WTC11 (cell line): ENCODE measurements at regions not wholly inside any gene's neighbourhood (a gene's known extent, or its start where the extent isn't known, plus 50 kb on each side); places are given as distances from the start of the nearest gene placed in this dataset.

ENCODE experiments used
- ATAC-seq: fragments of 200-7000 bp; cut with Tn5 transposase; 2 replicates; pipeline ENCODE4 v1.10.0; 2021; ENCODE audit warnings: mild to moderate bottlenecking, moderate library complexity
- CTCF ChIA-PET: fragments of 300-600 bp; sonication (Branson Sonifier 250); formaldehyde crosslinking; loops from one replicate; lab custom pipeline; 2021; ENCODE audit warnings: antibody characterized with exemption; lab: Charles Lee
- POLR2A ChIA-PET: fragments of 350-600 bp; sonication (Branson Sonifier 250); formaldehyde crosslinking; loops from one replicate; lab custom pipeline; 2021; ENCODE audit warnings: antibody characterized with exemption; lab: Charles Lee
- DNase-seq: peaks from one replicate; pipeline ENCODE4 v3.0.0; 2021; ENCODE audit warnings: low spot score
- H3K27ac Mint-ChIP-seq: 2 replicates; pipeline ENCODE4 v1.8.0; 2021; ENCODE audit warnings: mixed read lengths
- H3K27me3 Mint-ChIP-seq: 2 replicates; pipeline ENCODE4 v1.8.0; 2021; ENCODE audit warnings: low read depth, mild to moderate bottlenecking, moderate library complexity, mixed read lengths
- H3K36me3 Mint-ChIP-seq: 2 replicates; pipeline ENCODE4 v1.8.0; 2021; ENCODE audit warnings: mixed read lengths
- H3K4me1 Mint-ChIP-seq: 2 replicates; pipeline ENCODE4 v1.8.0; 2022; ENCODE audit warnings: mixed read lengths
- H3K4me3 Mint-ChIP-seq: 2 replicates; pipeline ENCODE4 v1.8.0; 2021; ENCODE audit warnings: mild to moderate bottlenecking, moderate library complexity, mixed read lengths
- H3K9me3 Mint-ChIP-seq: 2 replicates; pipeline ENCODE4 v1.8.0; 2021; ENCODE audit warnings: mixed read lengths
- FOXK1 ChIP-seq: sonication (generic); formaldehyde crosslinking; IDR thresholded peaks from 2 replicates; pipeline ENCODE4 v1.8.0; 2022; ENCODE audit warnings: mild to moderate bottlenecking, moderate library complexity, missing genetic modification reagents
- FOXP1 ChIP-seq: sonication (generic); formaldehyde crosslinking; IDR thresholded peaks from 2 replicates; pipeline ENCODE4 v1.8.0; 2022; ENCODE audit warnings: missing genetic modification reagents, mild to moderate bottlenecking, moderate library complexity, borderline replicate concordance
- IRF2 ChIP-seq: sonication (generic); formaldehyde crosslinking; IDR thresholded peaks from 2 replicates; pipeline ENCODE4 v1.8.0; 2022; ENCODE audit warnings: low read depth, missing genetic modification reagents, borderline replicate concordance
- KAT7 ChIP-seq: sonication (generic); formaldehyde crosslinking; IDR thresholded peaks from 2 replicates; pipeline ENCODE4 v1.8.1; 2023; ENCODE audit warnings: missing genetic modification reagents, mild to moderate bottlenecking, borderline replicate concordance
- NFE2L1 ChIP-seq: sonication (generic); formaldehyde crosslinking; IDR thresholded peaks from 2 replicates; pipeline ENCODE4 v1.8.1; 2023; ENCODE audit warnings: missing genetic modification reagents
- NR3C1 ChIP-seq: sonication (generic); formaldehyde crosslinking; conservative IDR thresholded peaks from 2 replicates; pipeline ENCODE4 v1.8.1; 2023; ENCODE audit warnings: low read depth, mild to moderate bottlenecking, missing genetic modification reagents
- ZBTB21 ChIP-seq: sonication (generic); formaldehyde crosslinking; IDR thresholded peaks from 2 replicates; pipeline ENCODE4 v1.8.1; 2023; ENCODE audit warnings: mild to moderate bottlenecking, missing genetic modification reagents, borderline replicate concordance
- ZNF121 ChIP-seq: sonication (generic); formaldehyde crosslinking; IDR thresholded peaks from 2 replicates; pipeline ENCODE4 v1.8.0; 2023; ENCODE audit warnings: missing genetic modification reagents
- ZNF317 ChIP-seq: sonication (generic); formaldehyde crosslinking; IDR thresholded peaks from 2 replicates; pipeline ENCODE4 v1.8.1; 2023; ENCODE audit warnings: low read depth, mild to moderate bottlenecking, moderate library complexity, missing genetic modification reagents, borderline replicate concordance
- TF ChIP-seq, protein P1 (sequence below): sonication (generic); formaldehyde crosslinking; IDR thresholded peaks from 2 replicates; pipeline ENCODE4 v1.8.0; 2022; ENCODE audit warnings: mild to moderate bottlenecking, missing genetic modification reagents
- TF ChIP-seq, protein P2 (sequence below): fragments of 250-450 bp; sonication (Bioruptor Pico); conservative IDR thresholded peaks from 2 replicates; pipeline ENCODE4 v1.9.0; 2021; ENCODE audit warnings: mild to moderate bottlenecking
- TF ChIP-seq, protein P3 (sequence below): fragments of 250-450 bp; sonication (Bioruptor Pico); IDR thresholded peaks from 2 replicates; pipeline ENCODE4 v2.1.2; 2022; ENCODE audit warnings: mild to moderate bottlenecking, moderate library complexity
- TF ChIP-seq, protein P4 (sequence below): sonication (generic); formaldehyde crosslinking; IDR thresholded peaks from 2 replicates; pipeline ENCODE4 v1.8.1; 2023; ENCODE audit warnings: mild to moderate bottlenecking, missing genetic modification reagents, moderate library complexity
- TF ChIP-seq, protein P5 (sequence below): sonication (generic); formaldehyde crosslinking; IDR thresholded peaks from 2 replicates; pipeline ENCODE4 v1.8.1; 2022; ENCODE audit warnings: low read depth, mild to moderate bottlenecking, moderate library complexity, missing genetic modification reagents, borderline replicate concordance
- TF ChIP-seq, protein P6 (sequence below): sonication (generic); formaldehyde crosslinking; IDR thresholded peaks from 2 replicates; pipeline ENCODE4 v1.8.1; 2023; ENCODE audit warnings: mild to moderate bottlenecking, missing genetic modification reagents, moderate library complexity
- TF ChIP-seq, protein P7 (sequence below): fragments of 200-600 bp; IDR thresholded peaks from 2 replicates; pipeline ENCODE4 v1.8.0; 2022; ENCODE audit warnings: antibody characterized with exemption
- TF ChIP-seq, protein P8 (sequence below): sonication (generic); formaldehyde crosslinking; IDR thresholded peaks from 2 replicates; pipeline ENCODE4 v1.8.1; 2023; ENCODE audit warnings: mild to moderate bottlenecking, moderate library complexity, missing genetic modification reagents
- TF ChIP-seq, protein P9 (sequence below): sonication (generic); formaldehyde crosslinking; IDR thresholded peaks from 2 replicates; pipeline ENCODE4 v1.8.0; 2023; ENCODE audit warnings: missing genetic modification reagents, mild to moderate bottlenecking, borderline replicate concordance
- TF ChIP-seq, protein P10 (sequence below): fragments of 250-450 bp; sonication (Bioruptor Pico); IDR thresholded peaks from 2 replicates; pipeline ENCODE4 v1.9.0; 2021; ENCODE audit warnings: moderate library complexity, mild to moderate bottlenecking, inconsistent platforms, borderline replicate concordance

DNA sequence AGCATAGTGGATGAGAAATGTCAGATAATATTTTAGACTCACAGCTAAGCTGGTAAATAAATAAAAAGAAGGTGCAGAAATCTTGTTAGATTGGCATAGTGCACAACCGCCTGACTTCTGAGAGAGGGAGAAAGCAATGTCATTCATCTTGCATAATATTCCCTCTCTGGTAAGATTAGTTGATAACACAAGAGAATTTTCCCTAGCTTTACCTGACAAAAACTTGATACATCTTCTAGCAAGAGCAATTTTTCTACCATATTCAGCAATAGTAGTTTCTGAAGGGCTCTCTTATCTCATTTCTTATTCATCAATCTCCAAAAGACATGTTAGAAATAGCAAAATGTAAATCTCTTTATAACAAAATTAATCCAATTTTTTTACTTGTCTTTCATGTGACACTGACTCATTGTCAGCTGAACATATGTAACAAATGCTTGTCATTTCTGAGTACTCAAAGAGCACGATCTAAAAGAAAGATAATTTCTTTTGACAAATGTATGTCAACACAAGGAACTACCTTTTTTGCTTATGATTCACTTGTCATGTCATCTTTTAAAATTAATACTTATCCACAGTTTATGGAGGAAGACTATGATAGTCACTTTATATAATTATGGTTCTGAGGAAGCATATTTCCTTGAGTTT, 240.0 kb downstream of the ARAP2 start (continued):
- TF ChIP-seq, protein P1, sequence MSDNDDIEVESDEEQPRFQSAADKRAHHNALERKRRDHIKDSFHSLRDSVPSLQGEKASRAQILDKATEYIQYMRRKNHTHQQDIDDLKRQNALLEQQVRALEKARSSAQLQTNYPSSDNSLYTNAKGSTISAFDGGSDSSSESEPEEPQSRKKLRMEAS: no peak
- TF ChIP-seq NFE2L1 (CRISPR knock-in tag): no peak
- TF ChIP-seq KAT7 (CRISPR knock-in tag): no peak
- TF ChIP-seq, protein P2, sequence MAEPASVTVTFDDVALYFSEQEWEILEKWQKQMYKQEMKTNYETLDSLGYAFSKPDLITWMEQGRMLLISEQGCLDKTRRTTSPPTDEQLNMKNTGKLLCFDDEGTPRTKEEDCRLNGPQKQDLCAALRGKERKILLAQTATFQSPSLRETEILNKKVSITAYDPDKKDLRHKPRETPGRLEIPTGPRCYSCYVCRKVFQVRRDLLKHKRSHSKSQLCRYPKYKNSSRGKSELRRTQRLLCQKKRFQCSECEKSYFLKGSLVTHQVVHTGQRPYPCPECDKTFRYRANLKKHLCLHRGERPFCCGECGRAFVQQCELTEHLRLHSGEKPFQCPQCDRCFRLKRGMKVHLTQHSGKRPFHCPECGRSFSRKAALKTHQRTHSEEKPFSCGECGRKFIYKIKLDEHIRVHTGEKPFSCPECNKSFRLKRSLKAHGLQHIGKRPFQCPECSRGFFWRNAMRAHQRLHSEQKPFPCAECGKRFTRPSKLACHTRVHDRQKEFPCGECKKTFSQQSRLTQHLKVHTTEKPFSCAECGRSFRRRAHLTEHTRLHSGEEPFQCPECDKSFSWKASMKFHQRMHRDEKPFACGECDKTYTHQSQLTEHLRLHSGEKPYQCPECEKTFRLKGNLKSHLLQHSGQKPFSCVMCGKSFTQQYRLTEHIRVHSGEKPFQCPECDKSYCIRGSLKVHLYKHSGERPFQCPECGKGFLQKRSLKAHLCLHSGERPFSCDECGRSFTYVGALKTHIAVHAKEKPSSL (CRISPR knock-in tag): no peak
- no peak for TF ChIP-seq IRF2
- TF ChIP-seq, protein P3, sequence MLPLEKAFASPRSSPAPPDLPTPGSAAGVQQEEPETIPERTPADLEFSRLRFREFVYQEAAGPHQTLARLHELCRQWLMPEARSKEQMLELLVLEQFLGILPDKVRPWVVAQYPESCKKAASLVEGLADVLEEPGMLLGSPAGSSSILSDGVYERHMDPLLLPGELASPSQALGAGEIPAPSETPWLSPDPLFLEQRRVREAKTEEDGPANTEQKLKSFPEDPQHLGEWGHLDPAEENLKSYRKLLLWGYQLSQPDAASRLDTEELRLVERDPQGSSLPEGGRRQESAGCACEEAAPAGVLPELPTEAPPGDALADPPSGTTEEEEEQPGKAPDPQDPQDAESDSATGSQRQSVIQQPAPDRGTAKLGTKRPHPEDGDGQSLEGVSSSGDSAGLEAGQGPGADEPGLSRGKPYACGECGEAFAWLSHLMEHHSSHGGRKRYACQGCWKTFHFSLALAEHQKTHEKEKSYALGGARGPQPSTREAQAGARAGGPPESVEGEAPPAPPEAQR (CRISPR knock-in tag): no peak
- TF ChIP-seq, protein P4, sequence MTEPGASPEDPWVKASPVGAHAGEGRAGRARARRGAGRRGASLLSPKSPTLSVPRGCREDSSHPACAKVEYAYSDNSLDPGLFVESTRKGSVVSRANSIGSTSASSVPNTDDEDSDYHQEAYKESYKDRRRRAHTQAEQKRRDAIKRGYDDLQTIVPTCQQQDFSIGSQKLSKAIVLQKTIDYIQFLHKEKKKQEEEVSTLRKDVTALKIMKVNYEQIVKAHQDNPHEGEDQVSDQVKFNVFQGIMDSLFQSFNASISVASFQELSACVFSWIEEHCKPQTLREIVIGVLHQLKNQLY (CRISPR knock-in tag): no peak
- TF ChIP-seq, protein P5, sequence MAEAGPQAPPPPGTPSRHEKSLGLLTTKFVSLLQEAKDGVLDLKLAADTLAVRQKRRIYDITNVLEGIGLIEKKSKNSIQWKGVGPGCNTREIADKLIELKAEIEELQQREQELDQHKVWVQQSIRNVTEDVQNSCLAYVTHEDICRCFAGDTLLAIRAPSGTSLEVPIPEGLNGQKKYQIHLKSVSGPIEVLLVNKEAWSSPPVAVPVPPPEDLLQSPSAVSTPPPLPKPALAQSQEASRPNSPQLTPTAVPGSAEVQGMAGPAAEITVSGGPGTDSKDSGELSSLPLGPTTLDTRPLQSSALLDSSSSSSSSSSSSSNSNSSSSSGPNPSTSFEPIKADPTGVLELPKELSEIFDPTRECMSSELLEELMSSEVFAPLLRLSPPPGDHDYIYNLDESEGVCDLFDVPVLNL (CRISPR knock-in tag): no peak
- TF ChIP-seq, all 79 proteins: peak for 0

DNA sequence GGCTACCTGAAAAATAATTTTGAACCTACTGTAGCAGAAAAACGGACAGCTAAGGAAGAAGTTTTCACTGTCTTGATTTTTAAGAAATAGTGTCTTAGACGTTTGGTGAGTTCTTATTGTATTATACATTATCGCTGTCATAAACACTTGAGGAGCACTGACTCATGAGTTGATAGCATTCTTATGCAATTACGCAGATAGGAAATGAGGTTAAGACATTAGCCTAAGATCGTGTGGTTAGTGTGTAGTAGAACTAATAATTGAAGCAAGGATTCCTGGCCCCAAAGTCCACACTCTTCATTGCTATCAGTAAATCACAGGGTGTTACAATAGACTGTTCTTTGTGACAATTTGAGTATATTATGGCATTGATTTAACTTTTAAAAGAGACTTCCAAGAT, 238.1 kb downstream of the ARAP2 start:
- Mint-ChIP-seq H3K9me3 (peaks cover 12% of the 10 kb centered on the region), H3K36me3 (no peaks in the 10 kb centered on the region), H3K27me3 (no peaks in the 10 kb centered on the region), H3K4me3 (no peak overlapping the region), H3K4me1 (no peaks in the 10 kb centered on the region), H3K27ac (no peak overlapping the region)
- CTCF ChIA-PET: interaction anchor here (0.6 kb wide), 1 partner anchor 12 kb away, joined by 3 read pairs; no protein-coding TSS in a partner anchor
- POLR2A ChIA-PET: no interaction called here
- no peak for DNase-seq
- no peak for ATAC-seq
- TF ChIP-seq, protein P6, sequence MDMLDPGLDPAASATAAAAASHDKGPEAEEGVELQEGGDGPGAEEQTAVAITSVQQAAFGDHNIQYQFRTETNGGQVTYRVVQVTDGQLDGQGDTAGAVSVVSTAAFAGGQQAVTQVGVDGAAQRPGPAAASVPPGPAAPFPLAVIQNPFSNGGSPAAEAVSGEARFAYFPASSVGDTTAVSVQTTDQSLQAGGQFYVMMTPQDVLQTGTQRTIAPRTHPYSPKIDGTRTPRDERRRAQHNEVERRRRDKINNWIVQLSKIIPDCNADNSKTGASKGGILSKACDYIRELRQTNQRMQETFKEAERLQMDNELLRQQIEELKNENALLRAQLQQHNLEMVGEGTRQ: no peak
- TF ChIP-seq, protein P7, sequence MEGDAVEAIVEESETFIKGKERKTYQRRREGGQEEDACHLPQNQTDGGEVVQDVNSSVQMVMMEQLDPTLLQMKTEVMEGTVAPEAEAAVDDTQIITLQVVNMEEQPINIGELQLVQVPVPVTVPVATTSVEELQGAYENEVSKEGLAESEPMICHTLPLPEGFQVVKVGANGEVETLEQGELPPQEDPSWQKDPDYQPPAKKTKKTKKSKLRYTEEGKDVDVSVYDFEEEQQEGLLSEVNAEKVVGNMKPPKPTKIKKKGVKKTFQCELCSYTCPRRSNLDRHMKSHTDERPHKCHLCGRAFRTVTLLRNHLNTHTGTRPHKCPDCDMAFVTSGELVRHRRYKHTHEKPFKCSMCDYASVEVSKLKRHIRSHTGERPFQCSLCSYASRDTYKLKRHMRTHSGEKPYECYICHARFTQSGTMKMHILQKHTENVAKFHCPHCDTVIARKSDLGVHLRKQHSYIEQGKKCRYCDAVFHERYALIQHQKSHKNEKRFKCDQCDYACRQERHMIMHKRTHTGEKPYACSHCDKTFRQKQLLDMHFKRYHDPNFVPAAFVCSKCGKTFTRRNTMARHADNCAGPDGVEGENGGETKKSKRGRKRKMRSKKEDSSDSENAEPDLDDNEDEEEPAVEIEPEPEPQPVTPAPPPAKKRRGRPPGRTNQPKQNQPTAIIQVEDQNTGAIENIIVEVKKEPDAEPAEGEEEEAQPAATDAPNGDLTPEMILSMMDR: no peak
- no peak for TF ChIP-seq ZNF121 (CRISPR knock-in tag)
- TF ChIP-seq FOXP1 (CRISPR knock-in tag): no peak
- TF ChIP-seq, protein P8, sequence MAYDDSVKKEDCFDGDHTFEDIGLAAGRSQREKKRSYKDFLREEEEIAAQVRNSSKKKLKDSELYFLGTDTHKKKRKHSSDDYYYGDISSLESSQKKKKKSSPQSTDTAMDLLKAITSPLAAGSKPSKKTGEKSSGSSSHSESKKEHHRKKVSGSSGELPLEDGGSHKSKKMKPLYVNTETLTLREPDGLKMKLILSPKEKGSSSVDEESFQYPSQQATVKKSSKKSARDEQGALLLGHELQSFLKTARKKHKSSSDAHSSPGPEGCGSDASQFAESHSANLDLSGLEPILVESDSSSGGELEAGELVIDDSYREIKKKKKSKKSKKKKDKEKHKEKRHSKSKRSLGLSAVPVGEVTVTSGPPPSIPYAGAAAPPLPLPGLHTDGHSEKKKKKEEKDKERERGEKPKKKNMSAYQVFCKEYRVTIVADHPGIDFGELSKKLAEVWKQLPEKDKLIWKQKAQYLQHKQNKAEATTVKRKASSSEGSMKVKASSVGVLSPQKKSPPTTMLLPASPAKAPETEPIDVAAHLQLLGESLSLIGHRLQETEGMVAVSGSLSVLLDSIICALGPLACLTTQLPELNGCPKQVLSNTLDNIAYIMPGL: no peak
- TF ChIP-seq NFE2L1 (CRISPR knock-in tag): no peak
- no peak for TF ChIP-seq ZBTB21 (CRISPR knock-in tag)
- TF ChIP-seq NR3C1 (CRISPR knock-in tag): no peak
- no peak for TF ChIP-seq ZNF317 (CRISPR knock-in tag)
- no peak for TF ChIP-seq FOXK1 (CRISPR knock-in tag)
- TF ChIP-seq, protein P9, sequence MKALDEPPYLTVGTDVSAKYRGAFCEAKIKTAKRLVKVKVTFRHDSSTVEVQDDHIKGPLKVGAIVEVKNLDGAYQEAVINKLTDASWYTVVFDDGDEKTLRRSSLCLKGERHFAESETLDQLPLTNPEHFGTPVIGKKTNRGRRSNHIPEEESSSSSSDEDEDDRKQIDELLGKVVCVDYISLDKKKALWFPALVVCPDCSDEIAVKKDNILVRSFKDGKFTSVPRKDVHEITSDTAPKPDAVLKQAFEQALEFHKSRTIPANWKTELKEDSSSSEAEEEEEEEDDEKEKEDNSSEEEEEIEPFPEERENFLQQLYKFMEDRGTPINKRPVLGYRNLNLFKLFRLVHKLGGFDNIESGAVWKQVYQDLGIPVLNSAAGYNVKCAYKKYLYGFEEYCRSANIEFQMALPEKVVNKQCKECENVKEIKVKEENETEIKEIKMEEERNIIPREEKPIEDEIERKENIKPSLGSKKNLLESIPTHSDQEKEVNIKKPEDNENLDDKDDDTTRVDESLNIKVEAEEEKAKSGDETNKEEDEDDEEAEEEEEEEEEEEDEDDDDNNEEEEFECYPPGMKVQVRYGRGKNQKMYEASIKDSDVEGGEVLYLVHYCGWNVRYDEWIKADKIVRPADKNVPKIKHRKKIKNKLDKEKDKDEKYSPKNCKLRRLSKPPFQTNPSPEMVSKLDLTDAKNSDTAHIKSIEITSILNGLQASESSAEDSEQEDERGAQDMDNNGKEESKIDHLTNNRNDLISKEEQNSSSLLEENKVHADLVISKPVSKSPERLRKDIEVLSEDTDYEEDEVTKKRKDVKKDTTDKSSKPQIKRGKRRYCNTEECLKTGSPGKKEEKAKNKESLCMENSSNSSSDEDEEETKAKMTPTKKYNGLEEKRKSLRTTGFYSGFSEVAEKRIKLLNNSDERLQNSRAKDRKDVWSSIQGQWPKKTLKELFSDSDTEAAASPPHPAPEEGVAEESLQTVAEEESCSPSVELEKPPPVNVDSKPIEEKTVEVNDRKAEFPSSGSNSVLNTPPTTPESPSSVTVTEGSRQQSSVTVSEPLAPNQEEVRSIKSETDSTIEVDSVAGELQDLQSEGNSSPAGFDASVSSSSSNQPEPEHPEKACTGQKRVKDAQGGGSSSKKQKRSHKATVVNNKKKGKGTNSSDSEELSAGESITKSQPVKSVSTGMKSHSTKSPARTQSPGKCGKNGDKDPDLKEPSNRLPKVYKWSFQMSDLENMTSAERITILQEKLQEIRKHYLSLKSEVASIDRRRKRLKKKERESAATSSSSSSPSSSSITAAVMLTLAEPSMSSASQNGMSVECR (CRISPR knock-in tag): no peak
- TF ChIP-seq, protein P10, sequence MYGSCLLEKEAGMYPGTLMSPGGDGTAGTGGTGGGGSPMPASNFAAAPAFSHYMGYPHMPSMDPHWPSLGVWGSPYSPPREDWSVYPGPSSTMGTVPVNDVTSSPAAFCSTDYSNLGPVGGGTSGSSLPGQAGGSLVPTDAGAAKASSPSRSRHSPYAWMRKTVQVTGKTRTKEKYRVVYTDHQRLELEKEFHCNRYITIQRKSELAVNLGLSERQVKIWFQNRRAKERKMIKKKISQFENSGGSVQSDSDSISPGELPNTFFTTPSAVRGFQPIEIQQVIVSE (CRISPR knock-in tag): no peak
